GM18951 (cell line): ENCODE measurements at regions not wholly inside any gene's neighbourhood (a gene's known extent, or its start where the extent isn't known, plus 50 kb on each side); places are given as distances from the start of the nearest gene placed in this dataset.
"Not testable (repeated sequence)": the region's sequence is repeated elsewhere in the genome, so short reads cannot be mapped to it uniquely, and the experiment has no call there.

Source experiments
- POLR2A ChIP-seq: IDR thresholded peaks from 4 replicates; pipeline ENCODE4 v1.6.1; 2011; ENCODE audit warnings: mild to moderate bottlenecking; ENCODE audit not compliant: insufficient read length, insufficient read depth; ENCODE audit errors: extremely low read depth
- in situ Hi-C: fragments of 300-500 bp; cut with MboI; formaldehyde crosslinking; loops from one replicate; pipeline ENCODE4 v1.12.0; 2022; ENCODE audit warnings: low sequenced_read_pairs, mixed read lengths, inconsistent platforms; ENCODE audit not compliant: unreplicated experiment

GRCh38 chr10:23850631-23851030, 358.3 kb upstream of the KIAA1217 start:
- in situ Hi-C loops, result no loop called here
- no peak for TF ChIP-seq POLR2A

- in situ Hi-C loops, result no loop called here
- TF ChIP-seq POLR2A, result no peak
Measured at GRCh38 chr10:23859598-23859997, 349.3 kb upstream of the KIAA1217 start.

- TF ChIP-seq POLR2A, result no peak
- in situ Hi-C loops, result no loop called here
Measured at GRCh38 chr10:23864631-23865147, 344.2 kb upstream of the KIAA1217 start.

- in situ Hi-C loops, result not testable (repeated sequence)
Measured at GRCh38 chr10:23866985-23867384, 342.0 kb upstream of the KIAA1217 start.

- in situ Hi-C loops, result no loop called here
- TF ChIP-seq POLR2A, result no peak
Measured at GRCh38 chr10:23868121-23868520, 340.8 kb upstream of the KIAA1217 start.

GRCh38 chr10:23869548-23869947, 339.4 kb upstream of the KIAA1217 start:
- in situ Hi-C loops, result no loop called here
- TF ChIP-seq POLR2A, result no peak

GRCh38 chr10:23869996-23870395, 338.9 kb upstream of the KIAA1217 start:
- in situ Hi-C loops, result no loop called here
- no peak for TF ChIP-seq POLR2A

- in situ Hi-C loops, result no loop called here
- no peak for TF ChIP-seq POLR2A
Measured at GRCh38 chr10:23870651-23871610, 338.0 kb upstream of the KIAA1217 start.

- TF ChIP-seq POLR2A, result no peak
- in situ Hi-C loops, result no loop called here
Measured at GRCh38 chr10:23872290-23872689, 336.6 kb upstream of the KIAA1217 start.

GRCh38 chr10:23877791-23878320, 331.1 kb upstream of the KIAA1217 start:
- in situ Hi-C loops, result no loop called here
- no peak for TF ChIP-seq POLR2A

- in situ Hi-C loops, result no loop called here
- no peak for TF ChIP-seq POLR2A
Measured at GRCh38 chr10:23884670-23885069, 324.3 kb upstream of the KIAA1217 start.

- in situ Hi-C loops, result no loop called here
- TF ChIP-seq POLR2A, result no peak
Measured at GRCh38 chr10:23885853-23886252, 323.1 kb upstream of the KIAA1217 start.

- TF ChIP-seq POLR2A, result no peak
Measured at GRCh38 chr10:23886355-23886754, 322.6 kb upstream of the KIAA1217 start.

GRCh38 chr10:23891301-23891700, 317.6 kb upstream of the KIAA1217 start:
- no peak for TF ChIP-seq POLR2A
- in situ Hi-C loops, result no loop called here

More at GRCh38 chr10:23886355-23886754, 322.6 kb upstream of the KIAA1217 start:
- in situ Hi-C loops, result no loop called here
